NCI-H510A (cell line): ENCODE measurements at regions not wholly inside any gene's neighbourhood (a gene's known extent, or its start where the extent isn't known, plus 50 kb on each side); places are given as distances from the start of the nearest gene placed in this dataset.
"Not testable (repeated sequence)": the region's sequence is repeated elsewhere in the genome, so short reads cannot be mapped to it uniquely, and the experiment has no call there.

ENCODE experiments used
- DNase-seq: peaks from one replicate; lab custom pipeline; 2025; lab: John Stamatoyannopoulos, UW

GRCh38 chr14:48401321-48401720, 725.9 kb upstream of the MDGA2 start:
- DNase-seq: no peak

GRCh38 chr14:48398675-48399282, 723.4 kb upstream of the MDGA2 start:
- no peak for DNase-seq

DNA sequence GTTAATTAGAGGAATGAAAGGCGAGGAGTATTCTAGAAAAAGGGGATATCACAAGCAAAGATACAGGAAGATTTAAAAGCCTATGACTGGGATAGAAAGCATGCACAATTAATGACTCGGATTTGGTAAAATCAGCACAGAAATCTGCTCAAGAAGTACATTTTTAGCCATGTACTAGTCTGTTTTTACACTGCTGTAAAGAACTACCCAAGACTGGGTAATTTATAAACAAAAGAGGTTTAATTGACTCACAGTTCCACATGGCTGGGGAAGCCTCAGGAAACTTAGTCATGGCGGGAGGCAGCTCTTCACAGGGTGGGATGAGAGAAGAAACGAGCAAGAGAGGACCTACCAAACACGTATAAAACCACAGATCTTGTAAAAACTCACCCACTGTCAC, 716.3 kb upstream of the MDGA2 start:
- no peak for DNase-seq

DNA sequence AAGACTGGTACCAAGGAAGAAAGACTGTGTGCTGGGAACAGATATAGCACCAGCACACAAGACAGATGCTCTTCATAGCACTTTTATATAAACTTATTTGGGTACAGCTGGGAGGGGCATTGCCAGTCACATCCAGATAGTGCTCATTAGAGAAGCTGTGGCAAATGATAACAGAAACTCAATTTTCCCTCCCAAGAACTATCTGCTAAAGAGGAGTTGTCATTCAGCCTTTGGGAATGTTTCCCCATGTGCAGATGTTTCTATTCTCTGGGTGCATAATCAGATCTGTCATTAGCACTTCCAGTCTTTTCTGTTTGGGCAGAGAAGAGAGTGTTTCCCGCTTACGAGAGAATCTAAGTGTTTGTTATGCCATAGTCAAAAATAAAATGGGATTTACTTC, 714.9 kb upstream of the MDGA2 start:
- no peak for DNase-seq

DNA sequence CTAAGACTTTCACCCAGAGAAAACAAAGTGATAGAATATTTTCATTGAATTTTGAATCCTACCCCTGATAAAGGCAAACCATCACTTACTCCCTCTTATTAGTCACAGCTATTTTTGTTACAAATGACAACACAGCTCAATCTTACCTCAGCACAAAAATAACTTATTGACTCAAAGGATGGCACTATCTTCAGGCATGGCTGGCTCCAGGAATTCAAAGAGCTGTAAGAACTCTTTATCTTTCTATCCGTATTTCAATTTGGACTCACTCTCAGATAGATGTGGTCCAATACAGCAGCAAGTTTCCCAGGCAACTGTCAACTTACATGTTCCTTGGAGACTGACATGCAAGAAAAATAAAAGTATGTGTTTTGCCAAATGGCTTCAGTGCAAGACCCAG, 709.4 kb upstream of the MDGA2 start:
- DNase-seq: no peak

DNA sequence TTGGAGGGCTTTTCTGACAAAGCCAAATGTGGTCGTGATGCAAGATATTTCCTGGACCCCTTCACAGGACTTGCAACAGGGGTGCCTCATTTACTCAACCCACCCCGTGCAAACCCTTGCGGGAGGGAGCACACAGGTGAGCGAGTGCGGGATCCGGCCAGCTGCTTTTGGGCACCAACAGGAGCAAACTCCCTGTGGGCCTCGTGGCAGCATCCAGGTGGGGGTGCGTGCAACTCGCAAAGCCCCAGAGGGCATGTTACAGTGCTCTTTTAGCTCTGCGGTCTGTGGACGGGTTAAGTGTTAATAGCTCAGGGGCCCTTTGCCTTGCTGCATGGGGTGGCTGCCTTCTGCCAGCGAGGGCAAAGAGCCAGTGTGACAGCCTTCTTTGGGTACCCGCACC, 707.6 kb upstream of the MDGA2 start:
- DNase-seq: no peak

- no peak for DNase-seq
Measured at GRCh38 chr14:48378541-48378940, 703.1 kb upstream of the MDGA2 start.

GRCh38 chr14:48373981-48374380, 698.6 kb upstream of the MDGA2 start:
- no peak for DNase-seq

GRCh38 chr14:48350971-48351370, 675.6 kb upstream of the MDGA2 start:
- DNase-seq: no peak

DNA sequence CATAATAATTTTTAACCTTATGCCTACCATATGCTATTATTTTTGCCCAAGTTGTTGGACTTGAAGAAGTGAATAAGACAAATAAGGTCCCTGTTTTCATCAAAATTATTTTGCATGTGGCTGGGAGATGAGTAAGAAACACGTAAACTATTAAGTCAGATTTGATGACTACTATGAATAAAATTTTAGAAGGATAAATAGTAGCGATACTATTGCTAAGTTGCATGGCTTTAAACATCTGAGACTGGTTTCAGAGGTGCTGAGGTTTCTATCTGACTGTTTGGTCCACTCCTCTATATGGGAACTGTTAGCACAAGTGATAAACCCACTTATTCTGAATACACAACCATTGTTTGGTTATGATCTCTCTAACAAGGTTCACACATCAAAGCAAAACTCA, 674.3 kb upstream of the MDGA2 start:
- no peak for DNase-seq

- no peak for DNase-seq
Measured at GRCh38 chr14:48341069-48341468, 665.7 kb upstream of the MDGA2 start.

- DNase-seq: no peak
Measured at GRCh38 chr14:48333221-48333920, 658.0 kb upstream of the MDGA2 start.

DNA sequence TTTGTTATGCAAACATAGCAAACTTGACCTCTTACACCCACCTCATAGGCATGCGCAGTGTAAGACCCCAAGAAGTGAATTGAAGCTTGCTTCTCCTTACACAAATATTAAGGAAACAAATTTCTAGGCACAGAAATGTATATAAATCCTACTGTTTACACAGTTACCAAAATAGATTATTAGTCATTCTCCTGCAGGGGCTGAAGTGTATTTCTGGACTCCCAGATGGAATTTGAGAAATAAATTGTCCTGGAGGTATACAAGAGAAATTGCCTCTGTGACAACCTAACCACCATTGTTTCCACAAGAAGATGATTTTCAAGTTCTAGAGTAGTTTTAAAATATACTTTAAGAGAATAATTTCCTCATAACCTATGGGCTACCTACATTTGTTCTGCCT, 656.0 kb upstream of the MDGA2 start:
- no peak for DNase-seq

- DNase-seq: no peak
Measured at GRCh38 chr14:48325486-48325885, 650.1 kb upstream of the MDGA2 start.

GRCh38 chr14:48323665-48324064, 648.3 kb upstream of the MDGA2 start:
- no peak for DNase-seq

DNA sequence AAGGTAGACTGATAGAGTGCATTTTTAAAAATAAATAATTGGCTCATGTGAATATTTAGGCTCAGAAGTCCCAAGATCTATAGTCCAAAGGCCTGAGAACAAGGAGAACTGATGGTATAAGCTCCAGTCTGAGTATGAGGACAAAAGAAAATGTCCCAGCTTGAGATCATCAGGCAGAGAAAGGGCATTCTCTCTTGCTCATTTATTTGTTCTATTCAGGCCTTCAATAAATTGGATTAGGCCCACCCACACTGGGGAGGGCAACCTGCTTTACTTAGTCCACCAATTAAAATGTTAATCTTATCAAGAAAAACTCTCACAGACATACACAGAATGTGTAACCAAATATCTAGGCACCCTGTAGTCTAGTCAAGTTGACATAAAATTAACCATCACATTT, 644.4 kb upstream of the MDGA2 start:
- DNase-seq: no peak

DNA sequence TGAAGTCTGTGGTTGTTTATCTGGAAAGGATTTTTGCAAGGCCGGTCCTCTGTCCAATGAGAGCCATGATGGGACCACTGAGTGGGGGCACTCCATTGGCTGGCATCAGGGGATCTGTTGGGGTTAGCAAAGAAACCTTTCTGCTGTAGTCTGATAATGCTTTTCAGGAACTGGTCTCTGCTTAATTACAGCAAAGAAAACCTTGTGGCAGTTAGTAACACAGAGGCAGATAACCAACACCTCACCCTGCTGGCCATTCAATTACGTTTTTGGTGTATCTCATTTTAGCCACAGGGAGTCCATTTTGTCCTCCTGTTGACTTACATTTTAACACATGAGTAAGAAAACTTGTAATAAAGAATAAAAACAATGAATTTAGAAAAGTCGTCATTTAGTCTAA, 629.3 kb upstream of the MDGA2 start:
- no peak for DNase-seq

GRCh38 chr14:48289701-48290100, 614.3 kb upstream of the MDGA2 start:
- DNase-seq: no peak

- not testable (repeated sequence) for DNase-seq
Measured at GRCh38 chr14:48285217-48285616, 609.8 kb upstream of the MDGA2 start.

GRCh38 chr14:48275301-48275700, 599.9 kb upstream of the MDGA2 start:
- no peak for DNase-seq

GRCh38 chr14:48274826-48275225, 599.4 kb upstream of the MDGA2 start:
- no peak for DNase-seq

- not testable (repeated sequence) for DNase-seq
Measured at GRCh38 chr14:48267926-48268325, 592.5 kb upstream of the MDGA2 start.

DNA sequence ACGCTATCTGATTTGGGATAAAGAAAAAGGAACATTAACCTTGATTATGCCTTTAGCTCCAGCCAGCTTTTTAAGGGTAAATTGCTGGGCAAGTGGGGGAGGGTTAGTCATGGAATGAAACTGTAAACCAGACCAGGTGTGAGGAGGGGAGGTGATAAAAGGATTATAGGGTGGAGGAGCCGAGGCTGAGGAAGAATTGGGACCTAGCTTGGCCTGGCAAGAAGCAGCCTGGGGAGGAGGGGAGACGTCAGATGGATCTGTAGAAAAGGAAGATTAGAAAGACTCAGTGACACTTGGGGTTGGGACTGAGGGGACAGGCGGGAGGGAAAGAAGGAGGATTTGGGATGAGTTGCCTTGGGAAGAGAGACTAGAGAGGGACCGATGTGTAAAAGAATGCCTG, 590.8 kb upstream of the MDGA2 start:
- DNase-seq: not testable (repeated sequence)

DNA sequence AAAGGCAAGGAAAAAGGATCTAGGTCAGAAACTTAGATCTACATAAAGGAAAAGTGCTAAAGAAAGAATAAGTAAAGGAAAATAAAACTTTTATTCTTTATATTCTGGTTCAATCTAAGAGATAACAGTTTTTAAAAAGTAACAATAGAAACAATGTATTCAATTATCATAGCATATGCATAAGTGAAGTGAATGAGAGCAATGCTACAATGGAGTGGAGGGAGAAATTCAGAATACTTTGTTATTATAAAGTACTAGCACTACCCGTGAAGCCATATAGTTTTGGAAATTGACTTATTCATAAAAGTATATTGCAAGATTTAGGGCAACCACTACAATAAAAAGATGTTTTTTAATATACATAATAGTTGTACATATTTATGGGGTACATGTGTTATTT, 586.0 kb upstream of the MDGA2 start:
- DNase-seq: no peak
